ENCODE measurements at regions not wholly inside any gene's neighbourhood (a gene's known extent, or its start where the extent isn't known, plus 50 kb on each side); places are given as distances from the start of the nearest gene placed in this dataset.

DNA sequence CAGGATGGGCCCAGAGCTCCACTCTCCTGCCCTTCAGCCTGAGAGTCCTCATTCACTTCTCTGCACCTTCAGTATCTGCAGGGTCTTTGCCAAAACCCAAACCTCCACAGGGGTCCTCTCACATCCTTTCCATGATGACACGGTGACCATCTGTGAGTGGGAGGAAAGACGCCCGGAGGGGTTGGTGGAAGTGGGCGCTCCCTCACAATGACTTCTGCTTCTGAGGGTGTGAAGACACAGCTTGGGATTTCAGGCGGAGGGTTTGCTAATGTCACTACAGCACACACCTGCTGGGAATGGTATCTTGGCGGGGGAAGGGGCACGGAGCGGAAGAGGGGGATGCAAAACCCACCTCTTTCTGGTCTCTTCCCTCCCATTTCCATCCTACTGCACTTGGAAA is 115.1 kb upstream of the SDK2 start:
- CTCF ChIA-PET: no interaction called here
- ATAC-seq (no peak), DNase-seq (ENCODE audit: low read depth, low spot score) (no peak)
- RAD21 ChIA-PET (ENCODE audit: low non-redundant PET in 1 of 2, low total read pairs in 2 of 2, uncharacterized antibody in 2 of 2, unreplicated experiment in 2 of 2): no interaction called here
- Histone ChIP-seq H3K79me2 (ENCODE audit: insufficient read depth, low read length) (no peaks in the 10 kb centered on the region), H2AFZ (ENCODE audit: low read depth, low read length, poor library complexity, severe bottlenecking) (no peak overlapping the region), H3K9ac (ENCODE audit: low read length) (no peak overlapping the region), H4K20me1 (ENCODE audit: insufficient read depth) (no peaks in the 10 kb centered on the region), H3K9me2 (ENCODE audit: insufficient read depth) (no peaks in the 10 kb centered on the region), H3K4me2 (ENCODE audit: low read length) (no peak overlapping the region), H3K4me3 (replicated peaks in 1 of 2; ENCODE audit: low read depth in 1 of 2, low read length in 2 of 2) (no peak overlapping the region), H3K27ac (ENCODE audit: low read depth, low read length) (no peak overlapping the region), H3K36me3 (ENCODE audit: control insufficient read depth in 1 of 2, insufficient read depth in 2 of 2, low read length in 2 of 2) (no peaks in the 10 kb centered on the region), H3K27me3 (ENCODE audit: insufficient read depth, low read length) (peaks cover 19% of the 10 kb centered on the region; the same call in 1 of the 2 replicates), H3K9me3 (ENCODE audit: control insufficient read depth in 1 of 2, insufficient read depth in 1 of 2, low read depth in 1 of 2, low read length in 2 of 2) (no peaks in the 10 kb centered on the region), H3K4me1 (ENCODE audit: control insufficient read depth in 1 of 2, insufficient read depth in 2 of 2, low read length in 2 of 2) (no peaks in the 10 kb centered on the region)
- no peak for TF ChIP-seq FOSL1 (IDR thresholded peaks at IDR 0.05; ENCODE audit: low read depth)
- no peak for TF ChIP-seq SRF (IDR thresholded peaks at IDR 0.05; ENCODE audit: low read depth)
- no peak for TF ChIP-seq ZNF274 (IDR thresholded peaks at IDR 0.05; ENCODE audit: low read depth, low read length)
- no peak for TF ChIP-seq SP1 (IDR thresholded peaks at IDR 0.05; ENCODE audit: low read depth)
- no peak for TF ChIP-seq YY1 (IDR thresholded peaks at IDR 0.05; ENCODE audit: extremely low read depth, insufficient replicate concordance, low read depth, low read length)
- no peak for TF ChIP-seq ELF1 (IDR thresholded peaks at IDR 0.05; ENCODE audit: borderline replicate concordance, low read depth)
- no peak for TF ChIP-seq POLR2A (IDR thresholded peaks at IDR 0.05; ENCODE audit: borderline replicate concordance, extremely low read depth, insufficient read depth, insufficient read length)
- no peak for TF ChIP-seq TCF7L2 (IDR thresholded peaks at IDR 0.05; ENCODE audit: borderline replicate concordance, extremely low read depth, insufficient read depth, insufficient read length)
- no peak for TF ChIP-seq RAD21 (IDR thresholded peaks at IDR 0.05; ENCODE audit: low read depth)
- TF ChIP-seq CEBPB (IDR thresholded peaks at IDR 0.05; ENCODE audit: low read depth): no peak
- TF ChIP-seq, protein P1, sequence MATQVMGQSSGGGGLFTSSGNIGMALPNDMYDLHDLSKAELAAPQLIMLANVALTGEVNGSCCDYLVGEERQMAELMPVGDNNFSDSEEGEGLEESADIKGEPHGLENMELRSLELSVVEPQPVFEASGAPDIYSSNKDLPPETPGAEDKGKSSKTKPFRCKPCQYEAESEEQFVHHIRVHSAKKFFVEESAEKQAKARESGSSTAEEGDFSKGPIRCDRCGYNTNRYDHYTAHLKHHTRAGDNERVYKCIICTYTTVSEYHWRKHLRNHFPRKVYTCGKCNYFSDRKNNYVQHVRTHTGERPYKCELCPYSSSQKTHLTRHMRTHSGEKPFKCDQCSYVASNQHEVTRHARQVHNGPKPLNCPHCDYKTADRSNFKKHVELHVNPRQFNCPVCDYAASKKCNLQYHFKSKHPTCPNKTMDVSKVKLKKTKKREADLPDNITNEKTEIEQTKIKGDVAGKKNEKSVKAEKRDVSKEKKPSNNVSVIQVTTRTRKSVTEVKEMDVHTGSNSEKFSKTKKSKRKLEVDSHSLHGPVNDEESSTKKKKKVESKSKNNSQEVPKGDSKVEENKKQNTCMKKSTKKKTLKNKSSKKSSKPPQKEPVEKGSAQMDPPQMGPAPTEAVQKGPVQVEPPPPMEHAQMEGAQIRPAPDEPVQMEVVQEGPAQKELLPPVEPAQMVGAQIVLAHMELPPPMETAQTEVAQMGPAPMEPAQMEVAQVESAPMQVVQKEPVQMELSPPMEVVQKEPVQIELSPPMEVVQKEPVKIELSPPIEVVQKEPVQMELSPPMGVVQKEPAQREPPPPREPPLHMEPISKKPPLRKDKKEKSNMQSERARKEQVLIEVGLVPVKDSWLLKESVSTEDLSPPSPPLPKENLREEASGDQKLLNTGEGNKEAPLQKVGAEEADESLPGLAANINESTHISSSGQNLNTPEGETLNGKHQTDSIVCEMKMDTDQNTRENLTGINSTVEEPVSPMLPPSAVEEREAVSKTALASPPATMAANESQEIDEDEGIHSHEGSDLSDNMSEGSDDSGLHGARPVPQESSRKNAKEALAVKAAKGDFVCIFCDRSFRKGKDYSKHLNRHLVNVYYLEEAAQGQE (IDR thresholded peaks at IDR 0.05; ENCODE audit: low read depth): no peak
- TF ChIP-seq, protein P2, sequence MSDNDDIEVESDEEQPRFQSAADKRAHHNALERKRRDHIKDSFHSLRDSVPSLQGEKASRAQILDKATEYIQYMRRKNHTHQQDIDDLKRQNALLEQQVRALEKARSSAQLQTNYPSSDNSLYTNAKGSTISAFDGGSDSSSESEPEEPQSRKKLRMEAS (IDR thresholded peaks at IDR 0.05): no peak
- TF ChIP-seq, protein P3, sequence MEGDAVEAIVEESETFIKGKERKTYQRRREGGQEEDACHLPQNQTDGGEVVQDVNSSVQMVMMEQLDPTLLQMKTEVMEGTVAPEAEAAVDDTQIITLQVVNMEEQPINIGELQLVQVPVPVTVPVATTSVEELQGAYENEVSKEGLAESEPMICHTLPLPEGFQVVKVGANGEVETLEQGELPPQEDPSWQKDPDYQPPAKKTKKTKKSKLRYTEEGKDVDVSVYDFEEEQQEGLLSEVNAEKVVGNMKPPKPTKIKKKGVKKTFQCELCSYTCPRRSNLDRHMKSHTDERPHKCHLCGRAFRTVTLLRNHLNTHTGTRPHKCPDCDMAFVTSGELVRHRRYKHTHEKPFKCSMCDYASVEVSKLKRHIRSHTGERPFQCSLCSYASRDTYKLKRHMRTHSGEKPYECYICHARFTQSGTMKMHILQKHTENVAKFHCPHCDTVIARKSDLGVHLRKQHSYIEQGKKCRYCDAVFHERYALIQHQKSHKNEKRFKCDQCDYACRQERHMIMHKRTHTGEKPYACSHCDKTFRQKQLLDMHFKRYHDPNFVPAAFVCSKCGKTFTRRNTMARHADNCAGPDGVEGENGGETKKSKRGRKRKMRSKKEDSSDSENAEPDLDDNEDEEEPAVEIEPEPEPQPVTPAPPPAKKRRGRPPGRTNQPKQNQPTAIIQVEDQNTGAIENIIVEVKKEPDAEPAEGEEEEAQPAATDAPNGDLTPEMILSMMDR (IDR thresholded peaks at IDR 0.05 in 2 of 3, conservative IDR thresholded peaks at IDR 0.05 in 1 of 3; ENCODE audit: borderline replicate concordance in 1 of 3, insufficient read depth in 1 of 3, low read depth in 2 of 3, low read length in 2 of 3): no peak
- no peak for TF ChIP-seq EGR1 (IDR thresholded peaks at IDR 0.05; ENCODE audit: low read depth)
- TF ChIP-seq CBX3 (IDR thresholded peaks at IDR 0.05; ENCODE audit: low read depth): no peak
- TF ChIP-seq EZH2 (IDR thresholded peaks at IDR 0.05): no peak
- TF ChIP-seq ZFX (IDR thresholded peaks at IDR 0.05): no peak
- intact Hi-C loops (cut with micrococcal nuclease): no loop called here
- POLR2A ChIA-PET: no interaction called here
- no TSS peak for BruUV-seq (replicated peaks)

All from HCT116 (cell line).